ENCODE measurements at regions not wholly inside any gene's neighbourhood (a gene's known extent, or its start where the extent isn't known, plus 50 kb on each side); places are given as distances from the start of the nearest gene placed in this dataset.

DNA sequence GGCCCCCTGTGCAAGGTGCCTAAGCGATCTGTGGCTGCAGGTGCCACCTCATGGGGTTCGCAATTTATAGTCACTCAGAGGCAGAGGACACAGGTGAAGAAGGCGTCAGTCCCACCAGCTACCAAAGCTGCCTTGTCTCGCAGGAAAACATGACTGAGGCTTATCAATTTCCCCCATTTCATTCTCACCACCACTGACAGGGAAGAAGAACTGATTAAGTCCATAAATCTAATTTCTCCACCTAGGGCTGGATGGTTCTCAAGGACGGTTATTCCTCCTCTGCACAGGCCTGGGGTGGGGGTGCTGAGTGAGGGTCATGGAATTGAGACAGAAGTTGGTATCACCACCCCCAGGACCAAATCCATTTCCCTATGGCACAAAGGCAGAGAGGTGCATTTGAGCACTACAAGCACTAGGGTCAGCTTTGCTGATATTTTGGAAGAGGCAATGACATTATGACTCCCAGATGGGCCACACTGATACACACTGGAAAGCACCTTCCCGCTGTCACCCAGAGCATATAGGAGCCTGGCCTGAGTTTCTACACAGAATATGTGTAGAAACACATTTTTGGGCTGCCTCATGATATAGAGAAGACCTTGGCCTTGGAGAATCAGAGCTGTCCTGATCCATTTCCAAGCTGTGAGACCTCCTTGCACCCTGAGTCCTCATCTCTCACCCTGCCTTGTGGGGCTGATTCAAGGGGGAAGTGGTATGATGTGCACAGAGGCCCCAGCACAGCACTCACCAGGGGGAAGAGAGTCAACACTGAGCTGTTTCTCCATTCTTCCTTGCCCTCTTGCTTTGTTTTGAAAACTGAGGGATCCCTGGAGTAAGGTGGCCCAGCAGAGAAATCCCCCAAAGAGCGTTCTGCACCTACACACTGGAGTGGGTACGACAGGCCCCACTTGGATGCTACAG lies 59.4 kb downstream of the PITPNM2 start:
- TF ChIP-seq POLR2A (IDR thresholded peaks at IDR 0.05) (no peak), CTCF (IDR thresholded peaks at IDR 0.05) (no peak), POLR2AphosphoS5 (IDR thresholded peaks at IDR 0.05) (no peak), EP300 (IDR thresholded peaks at IDR 0.05) (no peak)
